ENCODE measurements at regions not wholly inside any gene's neighbourhood (a gene's known extent, or its start where the extent isn't known, plus 50 kb on each side); places are given as distances from the start of the nearest gene placed in this dataset.
"Not testable (repeated sequence)": the region's sequence is repeated elsewhere in the genome, so short reads cannot be mapped to it uniquely, and the experiment has no call there.

- H3K27me3 ChIP-seq (replicated peaks in 1 of 4; ENCODE audit: control extremely low read depth in 1 of 4, control insufficient read depth in 3 of 4, insufficient read depth in 4 of 4, low read length in 3 of 4); CTCF ChIA-PET; H3K36me3 ChIP-seq (replicated peaks in 1 of 2; ENCODE audit: control extremely low read depth in 1 of 2, control insufficient read depth in 1 of 2, extremely low read depth in 1 of 2, insufficient read depth in 2 of 2, low read length in 1 of 2); ATAC-seq (ENCODE audit: low read depth); H3K79me2 ChIP-seq (ENCODE audit: control insufficient read depth, insufficient read depth, low read length); H3K9me3 ChIP-seq (ENCODE audit: control extremely low read depth in 1 of 3, control insufficient read depth in 2 of 3, insufficient read depth in 1 of 3, low read length in 2 of 3); H3K9me3 Mint-ChIP-seq (ENCODE audit: insufficient read depth); H3K27me3 Mint-ChIP-seq; H4K20me1 ChIP-seq (ENCODE audit: control insufficient read depth, insufficient read depth, low read length, poor library complexity, severe bottlenecking): not testable (repeated sequence)
- Histone ChIP-seq H3K4me2 (replicated peaks; ENCODE audit: low read depth, low read length, poor library complexity, severe bottlenecking) (peak overlapping the region; percentile 85), H2AFZ (ENCODE audit: insufficient read depth, low read depth, low read length, poor library complexity, severe bottlenecking) (peak overlapping the region; percentile 95), H3K4me1 (ENCODE audit: control insufficient read depth in 2 of 2, insufficient read depth in 2 of 2, low read length in 2 of 2) (peaks cover 6 to 13% of the 10 kb centered on the region in 2 donors), H3K27ac (ENCODE audit: low read length in 2 of 2) (peak overlapping the region in 1 of 2 donors; percentile 97), H3K4me3 (ENCODE audit: control extremely low read depth in 1 of 5, extremely low read depth in 1 of 5, insufficient read depth in 1 of 5, low read depth in 2 of 5, low read length in 4 of 5) (peak overlapping the region in 3 of 5 experiments; percentile 85 to 92 (median 89)), H3K9ac (ENCODE audit: low read length) (peak overlapping the region; percentile 88)
- 98% methylated on average over 7 of the region's 7 CpGs for WGBS (ENCODE audit: insufficient coverage)
- intact Hi-C loops (cut with micrococcal nuclease): loop anchor here (2.0 to 10.0 kb wide), 3 partner anchors 190 to 812 kb away; no protein-coding TSS in a partner anchor
- H3K4me1 Mint-ChIP-seq: peaks cover 25% of the 10 kb centered on the region
- H3K4me3 Mint-ChIP-seq: peak overlapping the region; percentile 94
- POLR2A ChIA-PET: interaction anchor here (1.5 kb wide), 1 partner anchor 378 kb away, joined by 8 read pairs; the partner anchor contains the start of gene CRCP
- peak overlapping the region; percentile 97 for H3K27ac Mint-ChIP-seq
- peak; percentile 24 for DNase-seq
Measured at GRCh38 chr7:66492405-66492804, 136.3 kb upstream of the KCTD7 start.

- peaks cover 5% of the 10 kb centered on the region for H3K79me2 ChIP-seq (ENCODE audit: control insufficient read depth, insufficient read depth, low read length)
- intact Hi-C loops (cut with micrococcal nuclease): loop anchor here (1.0 to 10.0 kb wide), 9 partner anchors 80 to 811 kb away; partner anchors contain the start of genes GUSB, TPST1 and TYW1
- H3K27ac Mint-ChIP-seq: peak overlapping the region; percentile 97
- peaks cover 26% of the 10 kb centered on the region for H3K4me1 Mint-ChIP-seq
- H3K9me3 ChIP-seq (ENCODE audit: control extremely low read depth in 1 of 3, control insufficient read depth in 2 of 3, insufficient read depth in 1 of 3, low read length in 2 of 3): peaks cover 0 to 4% (median 0%) of the 10 kb centered on the region in 3 donors
- WGBS (ENCODE audit: insufficient coverage): under 1% methylated on average over 66 of the region's 68 CpGs
- no peaks in the 10 kb centered on the region for H3K27me3 Mint-ChIP-seq
- no peaks in the 10 kb centered on the region for H3K36me3 ChIP-seq (replicated peaks in 1 of 2; ENCODE audit: control extremely low read depth in 1 of 2, control insufficient read depth in 1 of 2, extremely low read depth in 1 of 2, insufficient read depth in 2 of 2, low read length in 1 of 2)
- H2AFZ ChIP-seq (ENCODE audit: insufficient read depth, low read depth, low read length, poor library complexity, severe bottlenecking): peak overlapping the region; percentile 95
- H3K4me3 Mint-ChIP-seq: peak overlapping the region; percentile 94
- H3K27me3 ChIP-seq (replicated peaks in 1 of 4; ENCODE audit: control extremely low read depth in 1 of 4, control insufficient read depth in 3 of 4, insufficient read depth in 4 of 4, low read length in 3 of 4): no peaks in the 10 kb centered on the region
- TF ChIP-seq EZH2 (IDR thresholded peaks at IDR 0.05; ENCODE audit: borderline replicate concordance, insufficient read depth, low read depth, low read length, poor library complexity, severe bottlenecking): no peak
- TF ChIP-seq CTCF (IDR thresholded peaks at IDR 0.05): no peak
- CTCF ChIA-PET: interaction anchor here (0.7 to 1.5 kb wide), 2 partner anchors 80 to 463 kb away, joined by 3 to 4 read pairs; no protein-coding TSS in a partner anchor
- H3K4me2 ChIP-seq (replicated peaks; ENCODE audit: low read depth, low read length, poor library complexity, severe bottlenecking): peak overlapping the region; percentile 85
- peak; percentile 91 for ATAC-seq (ENCODE audit: low read depth)
- DNase-seq: peak; percentile 99
- no peaks in the 10 kb centered on the region for H4K20me1 ChIP-seq (ENCODE audit: control insufficient read depth, insufficient read depth, low read length, poor library complexity, severe bottlenecking)
- H3K27ac ChIP-seq (ENCODE audit: low read length in 2 of 2): peak overlapping the region; percentile 92 to 97
- H3K9ac ChIP-seq (ENCODE audit: low read length): peak overlapping the region; percentile 88
- H3K4me1 ChIP-seq (ENCODE audit: control insufficient read depth in 2 of 2, insufficient read depth in 2 of 2, low read length in 2 of 2): peaks cover 6 to 13% of the 10 kb centered on the region in 2 donors
- POLR2A ChIA-PET: interaction anchor here (0.6 to 1.9 kb wide), 14 partner anchors 10 to 503 kb away, joined by 3 to 14 read pairs (median 3); partner anchors contain the start of genes CRCP, RABGEF1, TPST1 and TYW1
- H3K9me3 Mint-ChIP-seq (ENCODE audit: insufficient read depth): no peaks in the 10 kb centered on the region
- peak overlapping the region; percentile 75 to 92 (median 85) for H3K4me3 ChIP-seq (ENCODE audit: control extremely low read depth in 1 of 5, extremely low read depth in 1 of 5, insufficient read depth in 1 of 5, low read depth in 2 of 5, low read length in 4 of 5)
Measured at GRCh38 chr7:66493235-66494205, 135.2 kb upstream of the KCTD7 start.

Measured in B cell (primary cell).